ENCODE measurements at regions not wholly inside any gene's neighbourhood (a gene's known extent, or its start where the extent isn't known, plus 50 kb on each side); places are given as distances from the start of the nearest gene placed in this dataset.

DNA sequence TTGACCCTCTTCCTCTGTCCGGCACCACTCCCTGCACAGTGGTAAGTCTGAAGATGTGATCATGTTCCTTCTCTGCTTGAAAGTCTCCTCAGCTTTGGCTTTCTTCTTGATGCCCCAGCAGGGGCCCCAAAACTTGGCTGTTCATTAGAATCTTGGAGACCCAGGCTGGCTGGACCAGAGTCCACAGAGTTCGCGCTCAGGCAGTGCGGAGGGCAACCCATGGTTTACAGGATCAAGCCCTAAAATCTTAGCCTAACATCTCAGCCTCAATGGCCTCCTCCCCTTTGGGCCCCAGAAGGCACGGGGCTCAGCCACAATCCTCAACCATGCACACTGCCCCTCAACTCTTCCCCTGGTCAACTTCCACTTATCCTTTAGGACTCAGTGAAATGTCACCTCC is 72.9 kb upstream of the GTSF1L start:
- no peak overlapping the region for H3K4me3 ChIP-seq
- TF ChIP-seq, protein P1, sequence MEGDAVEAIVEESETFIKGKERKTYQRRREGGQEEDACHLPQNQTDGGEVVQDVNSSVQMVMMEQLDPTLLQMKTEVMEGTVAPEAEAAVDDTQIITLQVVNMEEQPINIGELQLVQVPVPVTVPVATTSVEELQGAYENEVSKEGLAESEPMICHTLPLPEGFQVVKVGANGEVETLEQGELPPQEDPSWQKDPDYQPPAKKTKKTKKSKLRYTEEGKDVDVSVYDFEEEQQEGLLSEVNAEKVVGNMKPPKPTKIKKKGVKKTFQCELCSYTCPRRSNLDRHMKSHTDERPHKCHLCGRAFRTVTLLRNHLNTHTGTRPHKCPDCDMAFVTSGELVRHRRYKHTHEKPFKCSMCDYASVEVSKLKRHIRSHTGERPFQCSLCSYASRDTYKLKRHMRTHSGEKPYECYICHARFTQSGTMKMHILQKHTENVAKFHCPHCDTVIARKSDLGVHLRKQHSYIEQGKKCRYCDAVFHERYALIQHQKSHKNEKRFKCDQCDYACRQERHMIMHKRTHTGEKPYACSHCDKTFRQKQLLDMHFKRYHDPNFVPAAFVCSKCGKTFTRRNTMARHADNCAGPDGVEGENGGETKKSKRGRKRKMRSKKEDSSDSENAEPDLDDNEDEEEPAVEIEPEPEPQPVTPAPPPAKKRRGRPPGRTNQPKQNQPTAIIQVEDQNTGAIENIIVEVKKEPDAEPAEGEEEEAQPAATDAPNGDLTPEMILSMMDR (IDR thresholded peaks at IDR 0.05): no peak
- H3K27ac ChIP-seq: no peak overlapping the region
- no peak for DNase-seq (ENCODE audit: low spot score)

DNA sequence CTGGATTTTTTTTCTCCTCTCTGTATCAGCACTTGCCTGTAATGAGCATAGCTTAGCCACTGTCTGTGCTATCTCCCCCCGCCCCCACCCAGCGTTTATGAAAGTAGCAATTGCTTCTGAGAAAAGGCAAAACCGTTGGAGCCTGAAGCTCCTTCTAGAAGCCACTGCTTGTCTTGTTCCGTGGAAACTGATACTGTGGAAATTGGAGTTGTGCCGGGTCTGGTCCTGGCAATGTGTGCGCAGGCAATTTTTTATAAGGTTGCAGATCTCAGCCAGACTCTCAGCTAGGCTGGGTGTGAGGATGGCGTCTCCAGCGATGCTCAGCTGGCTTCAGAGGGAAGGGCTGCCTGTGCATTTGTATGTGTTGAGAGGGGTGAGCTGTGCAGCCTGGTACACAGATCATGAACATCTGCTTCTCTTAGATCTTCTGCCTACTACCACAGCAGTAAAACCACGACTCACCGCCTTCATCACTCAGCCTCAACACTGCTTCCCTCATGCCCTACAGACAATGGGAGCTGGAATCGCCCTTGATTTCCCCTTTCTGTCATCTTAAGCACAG is 72.4 kb upstream of the GTSF1L start:
- no peak overlapping the region for H3K27ac ChIP-seq
- no peak for DNase-seq (ENCODE audit: low spot score)
- TF ChIP-seq, protein P1 (IDR thresholded peaks at IDR 0.05): no peak
- H3K4me3 ChIP-seq: no peak overlapping the region

DNA sequence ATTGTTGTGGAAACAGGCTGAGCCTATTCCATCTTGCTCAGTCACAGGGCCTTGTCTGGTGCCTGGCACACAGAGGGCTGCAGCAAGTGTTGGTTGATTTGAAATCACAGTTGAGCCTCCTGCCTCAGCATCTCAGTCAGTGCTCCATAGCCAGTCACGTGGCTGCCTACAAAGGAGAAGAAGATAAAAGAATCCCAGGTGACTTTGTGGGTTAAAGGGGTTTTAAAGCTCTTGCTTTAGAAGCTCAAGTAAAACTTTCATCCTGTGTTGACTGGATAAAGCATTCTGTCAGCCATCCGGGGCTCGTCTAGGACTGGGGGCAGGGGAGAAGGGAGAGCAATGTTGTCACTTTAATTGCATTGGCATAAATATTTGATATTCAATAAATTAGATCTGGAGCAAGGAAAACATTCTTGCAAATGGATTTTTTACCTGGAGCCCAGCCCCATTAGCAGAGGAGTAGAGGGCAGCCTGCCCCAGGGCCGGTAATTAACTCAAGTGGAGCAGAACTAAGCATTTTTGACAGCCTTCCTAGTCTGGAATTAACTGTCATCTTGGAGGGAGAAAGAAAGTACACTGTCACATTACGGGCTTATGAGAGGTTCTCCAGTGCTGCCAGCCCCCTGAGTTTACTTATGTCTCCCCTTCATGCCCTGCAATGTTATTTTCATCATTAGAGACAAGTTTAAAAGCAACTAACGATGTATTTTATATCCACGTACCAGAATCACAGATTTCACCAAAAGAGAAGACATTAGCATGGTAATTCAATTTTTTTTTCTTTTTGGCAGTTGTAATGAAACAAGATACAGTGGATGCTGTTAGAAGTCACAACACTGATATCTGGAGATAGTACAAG is 71.7 kb upstream of the GTSF1L start:
- no peak overlapping the region for H3K4me3 ChIP-seq
- H3K27ac ChIP-seq: no peak overlapping the region
- no peak for DNase-seq (ENCODE audit: low spot score)
- TF ChIP-seq, protein P1 (IDR thresholded peaks at IDR 0.05): no peak

DNA sequence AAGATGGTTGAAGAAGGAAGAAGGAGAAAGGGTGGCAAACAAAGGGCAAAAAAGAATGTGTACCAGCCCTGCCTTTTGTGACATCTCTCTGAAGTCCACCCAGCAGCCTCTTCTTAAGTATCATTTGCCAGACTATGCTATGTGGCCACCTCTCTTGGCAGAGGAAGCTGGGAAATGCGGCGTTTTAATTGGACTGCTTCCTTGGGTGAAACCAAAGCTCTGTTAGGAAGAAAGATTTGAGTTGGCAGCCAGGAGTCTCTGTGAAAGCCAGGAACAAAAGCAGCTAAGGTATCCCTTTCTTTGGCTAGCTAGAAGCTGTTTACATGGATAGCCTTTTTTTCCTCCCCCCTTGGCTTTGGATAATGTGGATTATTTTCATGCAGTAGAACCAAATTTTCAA is 67.5 kb upstream of the GTSF1L start:
- no peak overlapping the region for H3K4me3 ChIP-seq
- TF ChIP-seq, protein P1 (IDR thresholded peaks at IDR 0.05): no peak
- no peak overlapping the region for H3K27ac ChIP-seq
- no peak for DNase-seq (ENCODE audit: low spot score)

DNA sequence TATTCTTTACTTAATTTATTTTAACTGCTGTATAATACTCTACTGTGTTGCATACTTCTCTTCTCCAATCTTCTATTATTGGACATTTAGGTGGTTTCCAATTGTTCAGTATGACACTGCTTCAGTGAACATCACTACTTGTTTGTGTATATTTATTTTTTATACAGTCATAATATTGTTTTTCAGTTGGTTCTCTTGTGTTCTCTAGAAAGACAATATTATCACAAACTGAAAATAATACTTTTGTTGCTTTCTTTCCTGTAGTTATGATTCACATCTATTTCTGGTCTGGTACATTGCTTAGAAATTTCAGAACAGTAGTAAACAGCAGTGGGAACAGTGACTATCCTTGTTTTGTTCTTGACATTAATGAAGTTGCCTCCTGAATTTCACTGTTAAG is 62.8 kb upstream of the GTSF1L start:
- TF ChIP-seq, protein P1 (IDR thresholded peaks at IDR 0.05): no peak
- Histone ChIP-seq H3K4me3 (no peak overlapping the region), H3K27ac (no peak overlapping the region)
- no peak for DNase-seq (ENCODE audit: low spot score)

DNA sequence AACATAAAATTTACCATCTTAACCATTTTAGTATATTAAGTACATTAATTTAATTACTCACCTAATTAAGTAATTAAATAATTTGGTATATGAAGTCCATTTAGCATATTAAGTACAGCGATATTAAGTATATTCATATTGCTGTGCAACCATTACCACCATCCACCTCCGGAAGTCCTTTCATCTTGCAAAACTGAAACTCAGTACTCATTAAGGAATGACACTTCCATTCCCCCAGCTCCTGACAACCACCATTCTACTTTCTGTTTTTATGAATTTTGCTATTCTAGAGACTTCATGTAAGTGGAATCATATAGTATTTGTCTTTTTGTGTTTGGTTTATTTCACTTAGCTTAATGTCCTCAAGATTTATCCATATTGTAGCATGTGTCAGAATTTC is 61.1 kb upstream of the GTSF1L start:
- TF ChIP-seq, protein P1 (IDR thresholded peaks at IDR 0.05): no peak
- Histone ChIP-seq H3K4me3 (no peak overlapping the region), H3K27ac (no peak overlapping the region)
- no peak for DNase-seq (ENCODE audit: low spot score)

DNA sequence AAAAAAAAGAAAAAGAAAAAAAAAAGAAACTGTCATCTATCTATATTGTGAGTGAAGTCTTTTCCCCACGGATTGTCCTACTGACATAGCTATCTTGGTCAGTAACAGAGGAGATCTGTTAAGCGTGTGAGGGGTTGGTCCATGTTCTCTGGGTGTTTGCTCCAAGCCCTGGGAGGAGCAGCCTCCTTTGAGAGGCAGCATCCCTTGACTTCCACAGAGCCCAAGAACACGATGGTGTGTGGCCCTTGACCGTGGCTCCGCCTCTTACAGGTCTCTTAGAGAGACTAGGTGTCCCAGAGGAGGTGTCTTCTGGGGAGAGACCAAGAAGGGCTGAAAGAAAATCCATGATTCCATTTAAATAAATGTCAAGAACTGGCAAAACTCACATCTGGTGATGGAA is 60.1 kb upstream of the GTSF1L start:
- TF ChIP-seq, protein P1 (IDR thresholded peaks at IDR 0.05): no peak
- H3K4me3 ChIP-seq: no peak overlapping the region
- no peak for DNase-seq (ENCODE audit: low spot score)
- H3K27ac ChIP-seq: no peak overlapping the region

Measured in coronary artery (tissue), 2 donors.